DOHH2 (cell line): ENCODE measurements at regions not wholly inside any gene's neighbourhood (a gene's known extent, or its start where the extent isn't known, plus 50 kb on each side); places are given as distances from the start of the nearest gene placed in this dataset.

ENCODE experiments used
- H3F3A ChIP-seq: fragments of 200-600 bp; sonication (generic), shearing (Covaris generic); 2 replicates; pipeline ENCODE4 v1.6.0; 2016; ENCODE audit warnings: antibody characterized with exemption, mild to moderate bottlenecking; ENCODE audit not compliant: control insufficient read depth, insufficient read depth
- H3K27ac ChIP-seq: fragments of 200-600 bp; sonication (generic); 2 replicates; pipeline ENCODE4 v1.5.1; 2014; ENCODE audit warnings: low read depth, mild to moderate bottlenecking, low read length, moderate library complexity
- H3K27me3 ChIP-seq: fragments of 200-600 bp; sonication (generic); 2 replicates; pipeline ENCODE4 v1.6.1; 2014; ENCODE audit warnings: mild to moderate bottlenecking, low read length, mixed read lengths; ENCODE audit not compliant: control insufficient read depth
- H3K36me3 ChIP-seq: fragments of 200-600 bp; sonication (generic); 2 replicates; pipeline ENCODE4 v1.6.1; 2014; ENCODE audit warnings: mild to moderate bottlenecking, low read length, moderate library complexity, mixed read lengths; ENCODE audit not compliant: control insufficient read depth
- H3K4me1 ChIP-seq: fragments of 200-600 bp; sonication (generic); 2 replicates; pipeline ENCODE4 v1.6.1; 2014; ENCODE audit warnings: mild to moderate bottlenecking, low read length, mixed read lengths; ENCODE audit not compliant: control insufficient read depth
- H3K4me2 ChIP-seq: fragments of 200-600 bp; sonication (generic); 2 replicates; pipeline ENCODE4 v1.6.0; 2014; ENCODE audit warnings: mild to moderate bottlenecking, low read length, moderate library complexity
- H3K4me3 ChIP-seq: fragments of 200-600 bp; sonication (generic); 2 replicates; pipeline ENCODE4 v1.5.1; 2014; ENCODE audit warnings: mild to moderate bottlenecking, low read length, mixed read lengths
- H3K79me2 ChIP-seq: fragments of 200-600 bp; sonication (generic); 2 replicates; pipeline ENCODE4 v1.6.1; 2014; ENCODE audit warnings: mild to moderate bottlenecking, low read length, mixed read lengths; ENCODE audit not compliant: control insufficient read depth
- H3K9me2 ChIP-seq: fragments of 200-600 bp; sonication (generic); replicated peaks from 2 replicates; pipeline ENCODE4 v1.6.1; 2014; ENCODE audit warnings: mild to moderate bottlenecking, low read length, mixed read lengths; ENCODE audit not compliant: control insufficient read depth
- H3K9me3 ChIP-seq: fragments of 200-600 bp; sonication (generic); 2 replicates; pipeline ENCODE4 v1.6.1; 2014; ENCODE audit warnings: antibody characterized with exemption, low read length, mixed read lengths; ENCODE audit not compliant: control insufficient read depth, insufficient read depth
- H4K20me1 ChIP-seq: fragments of 200-600 bp; sonication (generic); 2 replicates; pipeline ENCODE4 v1.6.0; 2014; ENCODE audit warnings: low read depth, mild to moderate bottlenecking, antibody characterized with exemption, low read length, moderate library complexity; ENCODE audit not compliant: control insufficient read depth, insufficient read depth
- EZH2phosphoT487 ChIP-seq: fragments of 200-600 bp; sonication (generic); IDR thresholded peaks from 2 replicates; pipeline ENCODE4 v1.6.1; 2017; ENCODE audit warnings: borderline replicate concordance, mild to moderate bottlenecking, antibody characterized with exemption, low read length, moderate library complexity, mixed read lengths
- TF ChIP-seq, protein P1 (sequence below): fragments of 200-600 bp; sonication (generic); IDR thresholded peaks from one replicate; pipeline ENCODE4 v1.5.1; 2014; ENCODE audit warnings: antibody characterized with exemption, mild to moderate bottlenecking, low read depth, low read length; ENCODE audit not compliant: poor library complexity, severe bottlenecking

- Histone ChIP-seq H3F3A (no peaks in the 10 kb centered on the region), H3K27ac (no peak overlapping the region), H3K4me2 (no peak overlapping the region), H3K4me1 (peaks cover 5% of the 10 kb centered on the region; the same call in 1 of the 2 replicates), H4K20me1 (no peaks in the 10 kb centered on the region), H3K79me2 (no peaks in the 10 kb centered on the region), H3K4me3 (no peak overlapping the region), H3K27me3 (no peaks in the 10 kb centered on the region), H3K36me3 (no peaks in the 10 kb centered on the region), H3K9me3 (no peaks in the 10 kb centered on the region), H3K9me2 (no peaks in the 10 kb centered on the region)
- no peak for TF ChIP-seq EZH2phosphoT487
- TF ChIP-seq, protein P1, sequence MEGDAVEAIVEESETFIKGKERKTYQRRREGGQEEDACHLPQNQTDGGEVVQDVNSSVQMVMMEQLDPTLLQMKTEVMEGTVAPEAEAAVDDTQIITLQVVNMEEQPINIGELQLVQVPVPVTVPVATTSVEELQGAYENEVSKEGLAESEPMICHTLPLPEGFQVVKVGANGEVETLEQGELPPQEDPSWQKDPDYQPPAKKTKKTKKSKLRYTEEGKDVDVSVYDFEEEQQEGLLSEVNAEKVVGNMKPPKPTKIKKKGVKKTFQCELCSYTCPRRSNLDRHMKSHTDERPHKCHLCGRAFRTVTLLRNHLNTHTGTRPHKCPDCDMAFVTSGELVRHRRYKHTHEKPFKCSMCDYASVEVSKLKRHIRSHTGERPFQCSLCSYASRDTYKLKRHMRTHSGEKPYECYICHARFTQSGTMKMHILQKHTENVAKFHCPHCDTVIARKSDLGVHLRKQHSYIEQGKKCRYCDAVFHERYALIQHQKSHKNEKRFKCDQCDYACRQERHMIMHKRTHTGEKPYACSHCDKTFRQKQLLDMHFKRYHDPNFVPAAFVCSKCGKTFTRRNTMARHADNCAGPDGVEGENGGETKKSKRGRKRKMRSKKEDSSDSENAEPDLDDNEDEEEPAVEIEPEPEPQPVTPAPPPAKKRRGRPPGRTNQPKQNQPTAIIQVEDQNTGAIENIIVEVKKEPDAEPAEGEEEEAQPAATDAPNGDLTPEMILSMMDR, result no peak
Observed at GRCh38 chr5:158378931-158379330, 520.0 kb upstream of the CLINT1 start.

DNA sequence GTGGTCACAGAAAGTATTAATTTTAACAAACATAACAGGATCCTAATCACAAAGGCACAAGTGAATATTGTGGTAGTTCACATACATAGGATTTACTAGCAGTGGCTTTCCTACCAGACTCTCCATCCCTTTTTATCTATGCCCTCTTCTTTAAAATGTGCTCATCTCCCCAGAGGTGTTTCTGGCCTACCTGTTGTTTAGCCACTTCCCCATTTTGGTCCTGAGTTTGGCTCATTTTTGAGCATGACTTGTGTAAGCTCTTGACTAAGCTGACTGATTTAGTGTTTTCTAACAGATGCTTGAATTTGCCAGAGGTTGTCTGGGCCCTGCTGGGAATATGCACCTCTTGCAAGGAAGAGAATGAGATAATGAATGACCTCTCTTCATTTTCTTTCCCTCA lies 517.7 kb upstream of the CLINT1 start:
- Histone ChIP-seq H3K4me1 (peaks cover 5% of the 10 kb centered on the region; the same call in 1 of the 2 replicates), H3K9me3 (no peaks in the 10 kb centered on the region), H3K27me3 (no peaks in the 10 kb centered on the region), H3K4me2 (no peak overlapping the region), H3K79me2 (no peaks in the 10 kb centered on the region), H3K36me3 (no peaks in the 10 kb centered on the region), H4K20me1 (no peaks in the 10 kb centered on the region), H3K27ac (no peak overlapping the region), H3F3A (no peaks in the 10 kb centered on the region), H3K9me2 (no peaks in the 10 kb centered on the region), H3K4me3 (no peak overlapping the region)
- TF ChIP-seq, protein P1, result no peak
- no peak for TF ChIP-seq EZH2phosphoT487

- no peaks in the 10 kb centered on the region for H3K9me2 ChIP-seq
Observed at GRCh38 chr5:158375531-158375930, 516.6 kb upstream of the CLINT1 start.

More at GRCh38 chr5:158375531-158375930, 516.6 kb upstream of the CLINT1 start:
- Histone ChIP-seq H3K79me2 (no peaks in the 10 kb centered on the region), H3K27me3 (no peaks in the 10 kb centered on the region), H3K4me2 (no peak overlapping the region), H4K20me1 (no peaks in the 10 kb centered on the region), H3K27ac (no peak overlapping the region), H3K4me3 (no peak overlapping the region), H3K9me3 (no peaks in the 10 kb centered on the region), H3K36me3 (no peaks in the 10 kb centered on the region), H3K4me1 (peaks cover 5% of the 10 kb centered on the region; the same call in 1 of the 2 replicates), H3F3A (no peaks in the 10 kb centered on the region)
- TF ChIP-seq, protein P1, result no peak
- no peak for TF ChIP-seq EZH2phosphoT487
